KG1 (cell line): ENCODE measurements at regions not wholly inside any gene's neighbourhood (a gene's known extent, or its start where the extent isn't known, plus 50 kb on each side); places are given as distances from the start of the nearest gene placed in this dataset.

Experiments used
- DNase-seq: peaks from one replicate; lab custom pipeline; 2025; lab: John Stamatoyannopoulos, UW

GRCh38 chr5:54717459-54717858, 199.9 kb downstream of the SNX18 start:
- DNase-seq = no peak

- no peak for DNase-seq
Measured at GRCh38 chr5:54713923-54714581, 196.5 kb downstream of the SNX18 start.

GRCh38 chr5:54709096-54709495, 191.5 kb downstream of the SNX18 start:
- DNase-seq = no peak

- DNase-seq = no peak
Measured at GRCh38 chr5:54707841-54708240, 190.3 kb downstream of the SNX18 start.

- no peak for DNase-seq
Measured at GRCh38 chr5:54705994-54706653, 188.6 kb downstream of the SNX18 start.

- DNase-seq = no peak
Measured at GRCh38 chr5:54704825-54705224, 187.3 kb downstream of the SNX18 start.

GRCh38 chr5:54704333-54704732, 186.8 kb downstream of the SNX18 start:
- no peak for DNase-seq

GRCh38 chr5:54703565-54704255, 186.2 kb downstream of the SNX18 start:
- DNase-seq = no peak

GRCh38 chr5:54703133-54703532, 185.6 kb downstream of the SNX18 start:
- DNase-seq = no peak

- no peak for DNase-seq
Measured at GRCh38 chr5:54702470-54702869, 184.9 kb downstream of the SNX18 start.

GRCh38 chr5:54700986-54701578, 183.5 kb downstream of the SNX18 start:
- no peak for DNase-seq

GRCh38 chr5:54696931-54697330, 179.4 kb downstream of the SNX18 start:
- DNase-seq = no peak

- no peak for DNase-seq
Measured at GRCh38 chr5:54696346-54696745, 178.8 kb downstream of the SNX18 start.

GRCh38 chr5:54695198-54695966, 177.8 kb downstream of the SNX18 start:
- DNase-seq = no peak

GRCh38 chr5:54693936-54694657, 176.5 kb downstream of the SNX18 start:
- DNase-seq = no peak

- no peak for DNase-seq
Measured at GRCh38 chr5:54692631-54693030, 175.1 kb downstream of the SNX18 start.

GRCh38 chr5:54691656-54692055, 174.1 kb downstream of the SNX18 start:
- no peak for DNase-seq

- no peak for DNase-seq
Measured at GRCh38 chr5:54689411-54690251, 172.1 kb downstream of the SNX18 start.

GRCh38 chr5:54680998-54681397, 163.4 kb downstream of the SNX18 start:
- no peak for DNase-seq

GRCh38 chr5:54679686-54680085, 162.1 kb downstream of the SNX18 start:
- no peak for DNase-seq

GRCh38 chr5:54678737-54679136, 161.2 kb downstream of the SNX18 start:
- DNase-seq = no peak
